Progenitor cell of endocrine pancreas (in vitro differentiated cells): ENCODE measurements at regions not wholly inside any gene's neighbourhood (a gene's known extent, or its start where the extent isn't known, plus 50 kb on each side); places are given as distances from the start of the nearest gene placed in this dataset.
"Not testable (repeated sequence)": the region's sequence is repeated elsewhere in the genome, so short reads cannot be mapped to it uniquely, and the experiment has no call there.

ENCODE experiments used
- DNase-seq: peaks from one replicate; pipeline ENCODE4 v3.0.0; 2021; ENCODE audit warnings: low spot score; ENCODE audit not compliant: unreplicated experiment
- H3K27ac Mint-ChIP-seq: 2 replicates; pipeline ENCODE4 v1.8.0; 2021; ENCODE audit warnings: mild to moderate bottlenecking, moderate library complexity, mixed read lengths
- H3K27me3 Mint-ChIP-seq: 2 replicates; pipeline ENCODE4 v1.8.0; 2021; ENCODE audit warnings: mixed read lengths
- H3K36me3 Mint-ChIP-seq: 2 replicates; pipeline ENCODE4 v1.8.0; 2022; ENCODE audit warnings: mixed read lengths; ENCODE audit not compliant: insufficient read depth
- H3K4me1 Mint-ChIP-seq: 2 replicates; pipeline ENCODE4 v1.8.0; 2021; ENCODE audit warnings: low read depth, mixed read lengths
- H3K4me3 Mint-ChIP-seq: 2 replicates; pipeline ENCODE4 v1.8.0; 2021; ENCODE audit warnings: low read depth, mild to moderate bottlenecking, moderate library complexity, mixed read lengths
- H3K9me3 Mint-ChIP-seq: 2 replicates; pipeline ENCODE4 v1.8.0; 2021; ENCODE audit warnings: low read depth, mixed read lengths
- TF ChIP-seq, protein P1 (sequence below): fragments of 200-600 bp; sonication (generic); IDR thresholded peaks from one replicate; pipeline ENCODE4 v1.5.0; 2021; ENCODE audit warnings: antibody characterized with exemption, mild to moderate bottlenecking; ENCODE audit not compliant: unreplicated experiment

DNA sequence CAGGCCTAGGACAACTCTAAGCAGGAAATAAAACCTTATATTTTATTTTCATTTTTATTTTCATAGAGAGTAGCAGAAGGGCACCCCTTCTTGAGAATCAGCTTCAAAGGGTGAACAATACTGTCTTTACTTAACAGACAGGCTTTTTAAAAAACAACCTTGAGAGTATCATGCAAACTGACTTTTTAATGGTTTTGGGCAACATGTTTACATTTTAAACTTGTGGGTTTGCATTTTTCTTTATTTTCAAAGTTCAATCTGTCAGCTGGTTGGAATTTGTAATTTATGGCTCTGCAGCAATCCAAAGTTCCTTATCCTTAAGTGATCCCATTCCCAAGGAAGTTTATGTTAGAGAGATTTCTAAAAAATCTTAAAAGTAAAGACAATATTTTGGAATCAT is 392.3 kb upstream of the ADAMTS5 start:
- Mint-ChIP-seq H3K9me3 (no peaks in the 10 kb centered on the region), H3K4me1 (peaks cover 3% of the 10 kb centered on the region), H3K27ac (no peak overlapping the region), H3K27me3 (no peaks in the 10 kb centered on the region), H3K36me3 (no peaks in the 10 kb centered on the region), H3K4me3 (no peak overlapping the region)
- no peak for DNase-seq
- TF ChIP-seq, protein P1, sequence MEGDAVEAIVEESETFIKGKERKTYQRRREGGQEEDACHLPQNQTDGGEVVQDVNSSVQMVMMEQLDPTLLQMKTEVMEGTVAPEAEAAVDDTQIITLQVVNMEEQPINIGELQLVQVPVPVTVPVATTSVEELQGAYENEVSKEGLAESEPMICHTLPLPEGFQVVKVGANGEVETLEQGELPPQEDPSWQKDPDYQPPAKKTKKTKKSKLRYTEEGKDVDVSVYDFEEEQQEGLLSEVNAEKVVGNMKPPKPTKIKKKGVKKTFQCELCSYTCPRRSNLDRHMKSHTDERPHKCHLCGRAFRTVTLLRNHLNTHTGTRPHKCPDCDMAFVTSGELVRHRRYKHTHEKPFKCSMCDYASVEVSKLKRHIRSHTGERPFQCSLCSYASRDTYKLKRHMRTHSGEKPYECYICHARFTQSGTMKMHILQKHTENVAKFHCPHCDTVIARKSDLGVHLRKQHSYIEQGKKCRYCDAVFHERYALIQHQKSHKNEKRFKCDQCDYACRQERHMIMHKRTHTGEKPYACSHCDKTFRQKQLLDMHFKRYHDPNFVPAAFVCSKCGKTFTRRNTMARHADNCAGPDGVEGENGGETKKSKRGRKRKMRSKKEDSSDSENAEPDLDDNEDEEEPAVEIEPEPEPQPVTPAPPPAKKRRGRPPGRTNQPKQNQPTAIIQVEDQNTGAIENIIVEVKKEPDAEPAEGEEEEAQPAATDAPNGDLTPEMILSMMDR: no peak

DNA sequence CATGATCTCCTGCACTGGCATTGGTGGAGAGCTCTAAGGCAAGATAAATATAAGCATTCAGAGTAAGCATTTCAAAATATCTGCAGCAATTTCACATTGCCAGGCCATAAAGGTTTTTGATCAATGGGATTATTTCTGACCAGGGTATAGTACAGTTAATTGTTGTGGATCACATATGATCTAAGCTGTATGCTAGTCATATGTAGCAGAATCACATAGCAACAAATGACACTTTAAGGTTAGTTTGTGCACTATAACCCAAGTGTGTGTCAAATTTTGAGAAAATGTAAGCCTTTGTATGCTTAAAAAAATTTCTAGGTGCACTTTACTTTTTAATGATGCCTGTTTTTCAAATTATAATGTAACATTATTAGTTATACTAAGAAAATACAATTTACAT is 386.0 kb upstream of the ADAMTS5 start:
- DNase-seq: no peak
- Mint-ChIP-seq H3K4me3 (no peak overlapping the region), H3K9me3 (no peaks in the 10 kb centered on the region), H3K36me3 (no peaks in the 10 kb centered on the region), H3K4me1 (no peaks in the 10 kb centered on the region), H3K27me3 (no peaks in the 10 kb centered on the region), H3K27ac (no peak overlapping the region)
- TF ChIP-seq, protein P1: no peak

DNA sequence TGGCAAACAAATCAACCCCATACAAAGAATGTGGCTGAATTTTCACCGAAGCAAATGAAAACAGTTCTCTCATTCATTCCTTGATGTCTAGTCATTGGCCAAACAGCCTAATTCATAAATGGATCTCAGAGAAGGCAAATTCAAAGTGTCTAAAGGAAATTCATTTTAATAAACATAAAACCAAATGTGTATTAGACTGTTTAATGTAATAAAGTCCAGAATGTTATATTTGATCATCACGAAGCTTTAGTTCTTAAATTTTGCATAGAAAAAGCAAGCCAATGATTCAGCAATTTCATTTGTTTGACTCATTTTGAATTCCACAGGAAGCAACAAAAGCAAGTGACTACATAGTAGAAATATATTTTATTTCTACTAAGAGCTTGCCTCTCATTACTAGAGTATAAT is 379.2 kb upstream of the ADAMTS5 start:
- Mint-ChIP-seq H3K27me3 (no peaks in the 10 kb centered on the region), H3K4me1 (no peaks in the 10 kb centered on the region), H3K9me3 (no peaks in the 10 kb centered on the region), H3K4me3 (no peak overlapping the region), H3K27ac (no peak overlapping the region), H3K36me3 (no peaks in the 10 kb centered on the region)
- DNase-seq: no peak
- TF ChIP-seq, protein P1: no peak

DNA sequence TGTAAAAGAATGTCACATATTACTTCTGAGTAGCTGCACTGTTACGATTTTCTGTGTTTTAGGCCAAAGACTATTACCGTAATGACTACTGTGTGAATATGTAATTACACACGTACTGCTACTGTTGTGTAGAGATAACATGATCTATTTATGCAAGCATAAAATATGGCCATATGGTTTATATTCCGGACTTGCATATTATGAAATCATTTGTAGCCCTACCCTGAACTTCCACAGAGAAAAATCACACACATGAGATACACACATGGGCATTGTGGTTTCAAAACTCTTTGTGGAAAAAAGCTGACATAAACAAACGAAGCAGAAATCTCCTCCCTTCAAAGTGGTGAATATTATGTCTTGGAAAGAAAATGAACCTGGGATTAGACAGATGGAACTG is 373.0 kb upstream of the ADAMTS5 start:
- TF ChIP-seq, protein P1: no peak
- no peaks in the 10 kb centered on the region for H3K4me1 Mint-ChIP-seq
- H3K36me3 Mint-ChIP-seq: no peaks in the 10 kb centered on the region

DNA sequence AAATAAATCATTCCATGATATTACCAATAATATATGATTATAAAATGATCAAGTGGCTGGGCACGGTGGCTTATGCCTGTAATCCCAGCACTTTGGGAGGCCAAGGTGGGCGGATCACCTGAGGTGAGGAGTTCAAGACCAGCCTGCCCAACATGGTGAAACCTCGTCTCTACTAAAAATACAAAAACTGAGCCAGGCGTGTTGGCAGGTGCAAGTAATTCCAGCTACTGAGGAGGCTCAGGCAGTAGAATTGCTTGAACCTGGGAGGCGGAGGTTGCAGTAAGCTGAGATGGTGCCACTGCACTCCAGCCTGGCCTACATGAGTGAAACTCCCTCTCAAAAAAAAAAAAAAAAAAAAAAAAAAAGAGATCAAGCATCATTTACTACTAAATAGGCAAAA is 371.1 kb upstream of the ADAMTS5 start:
- not testable (repeated sequence) for H3K27ac Mint-ChIP-seq, H3K4me3 Mint-ChIP-seq, H3K4me1 Mint-ChIP-seq, H3K27me3 Mint-ChIP-seq, H3K36me3 Mint-ChIP-seq, DNase-seq
- H3K9me3 Mint-ChIP-seq: peaks cover 16% of the 10 kb centered on the region

More for the DNA sequence above, 373.0 kb upstream of the ADAMTS5 start:
- no peak for DNase-seq
- Mint-ChIP-seq H3K9me3 (peaks cover 11% of the 10 kb centered on the region), H3K4me3 (no peak overlapping the region), H3K27ac (no peak overlapping the region), H3K27me3 (no peaks in the 10 kb centered on the region)

DNA sequence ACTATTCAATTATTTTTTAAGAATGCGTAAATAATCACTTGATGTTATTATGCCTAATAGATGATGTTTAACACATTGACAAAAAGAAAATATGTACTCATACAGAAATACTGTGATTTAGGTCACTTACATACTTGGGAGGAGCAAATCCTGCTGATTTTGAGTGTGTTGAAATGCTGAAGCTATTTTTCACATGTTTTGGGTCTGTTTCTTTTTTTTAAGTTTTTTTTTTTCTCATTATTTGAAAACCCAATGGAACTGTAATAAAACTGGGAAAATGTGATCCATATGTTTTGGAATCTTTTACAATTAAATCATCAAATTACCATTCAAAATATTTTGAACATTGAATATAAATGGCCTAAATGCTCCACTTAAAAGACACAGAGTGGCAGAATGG is 366.2 kb upstream of the ADAMTS5 start:
- Mint-ChIP-seq H3K4me1 (peaks cover 18% of the 10 kb centered on the region), H3K27me3 (no peaks in the 10 kb centered on the region), H3K27ac (peak overlapping the region; percentile 1), H3K36me3 (peaks cover 2% of the 10 kb centered on the region), H3K9me3 (peaks cover 20% of the 10 kb centered on the region), H3K4me3 (no peak overlapping the region)
- TF ChIP-seq, protein P1: no peak
- DNase-seq: no peak
